HepG2 (cell line): ENCODE measurements at regions not wholly inside any gene's neighbourhood (a gene's known extent, or its start where the extent isn't known, plus 50 kb on each side); places are given as distances from the start of the nearest gene placed in this dataset.

ENCODE experiments used
- ATAC-seq: fragments of 200-7000 bp; cut with Tn5 transposase; 3 replicates; pipeline ENCODE4 v1.9.1; 2020; ENCODE audit warnings: mild to moderate bottlenecking, moderate library complexity
- BruUV-seq: library from RNA; stranded (reverse); fragments of 400-500 nt; replicated peaks from 2 replicates; lab custom pipeline; 2021; lab: Mats Ljungman, UMichigan
- CTCF ChIA-PET: fragments of 300-600 bp; formaldehyde crosslinking; extraction: SDS; loops from one replicate; lab custom pipeline; 2021; ENCODE audit warnings: low total read pairs, inconsistent platforms, low intra/inter-chr PET ratio; lab: Yijun Ruan, JAX
- POLR2A ChIA-PET: fragments of 350-600 bp; sonication (Branson Sonifier 250); formaldehyde crosslinking; loops from one replicate; lab custom pipeline; 2020; ENCODE audit warnings: antibody characterized with exemption, inconsistent platforms; lab: Yijun Ruan, JAX
- DNase-seq: peaks from one replicate; pipeline ENCODE4 v3.0.0-alpha.2; 2015; ENCODE audit warnings: low spot score
- FAIRE-seq: peaks from 3 replicates; lab custom pipeline; 2011; peaks lifted over from hg19 to GRCh38; lab: Jason Lieb, UNC
- H2AFZ ChIP-seq: one replicate; pipeline ENCODE4 v1.6.1; 2011; ENCODE audit warnings: low read length, inconsistent platforms
- H3K27ac ChIP-seq: fragments of 300-600 bp; 3 replicates; pipeline ENCODE4 v1.8.0; 2011; ENCODE audit warnings: mixed run types, mild to moderate bottlenecking, mixed read lengths, low read length, inconsistent platforms; ENCODE audit not compliant: insufficient read depth; ENCODE audit errors: extremely low read length
- H3K27me3 ChIP-seq, 2 experiments: fragments of 200-600 bp in 1 of 2; 2 replicates in 1 of 2; 3 replicates in 1 of 2; pipeline versions ENCODE4 v1.6.0 to v1.8.0; 2011; ENCODE audit warnings: low read length in 2 of 2, mild to moderate bottlenecking in 2 of 2, moderate library complexity in 2 of 2, inconsistent platforms in 1 of 2; ENCODE audit not compliant: insufficient read depth in 2 of 2, control insufficient read depth in 1 of 2
- H3K36me3 ChIP-seq, 2 experiments: fragments of 200-600 bp in 1 of 2; replicated peaks in 1 of 2; 2 replicates in 1 of 2; 3 replicates in 1 of 2; pipeline versions ENCODE4 v1.5.1 to v1.8.0; 2011; ENCODE audit warnings: low read length in 2 of 2, inconsistent platforms in 1 of 2; ENCODE audit not compliant: insufficient read depth in 2 of 2, control insufficient read depth in 1 of 2
- H3K4me1 ChIP-seq: 2 replicates; pipeline ENCODE4 v1.5.1; 2012; ENCODE audit warnings: low read length, inconsistent platforms; ENCODE audit not compliant: insufficient read depth
- H3K4me2 ChIP-seq: 2 replicates; pipeline ENCODE4 v1.6.0; 2011; ENCODE audit warnings: low read depth, low read length, inconsistent platforms
- H3K4me3 ChIP-seq, 3 experiments: fragments of 200-600 bp in 1 of 3; sonication (generic), shearing (Covaris generic) in 1 of 3; replicated peaks in 1 of 3; 2 replicates each; pipeline ENCODE4 v1.5.1; 2011 to 2016; ENCODE audit warnings: low read length in 3 of 3, inconsistent platforms in 2 of 3, low read depth in 2 of 3, mild to moderate bottlenecking in 2 of 3, control low read depth in 1 of 3, mixed read lengths in 1 of 3; ENCODE audit not compliant: insufficient read depth in 1 of 3
- H3K79me2 ChIP-seq: one replicate; pipeline ENCODE4 v1.6.1; 2011; ENCODE audit warnings: low read length, inconsistent platforms; ENCODE audit not compliant: insufficient read depth
- H3K9ac ChIP-seq: 2 replicates; pipeline ENCODE4 v1.6.0; 2011; ENCODE audit warnings: mild to moderate bottlenecking, low read depth, low read length, inconsistent platforms; ENCODE audit not compliant: insufficient read depth
- H3K9me3 ChIP-seq: 2 replicates; pipeline ENCODE4 v1.5.1; 2012; ENCODE audit warnings: mild to moderate bottlenecking, low read length
- H4K20me1 ChIP-seq: 2 replicates; pipeline ENCODE4 v1.6.0; 2011; ENCODE audit warnings: inconsistent platforms, mild to moderate bottlenecking, low read length, moderate library complexity; ENCODE audit not compliant: insufficient read depth
- ASH2L ChIP-seq: fragments of 300-600, 200-600 bp; sonication (generic); IDR thresholded peaks from 2 replicates; pipeline ENCODE4 v1.7.0; 2017; ENCODE audit warnings: low read depth, mild to moderate bottlenecking, moderate library complexity, mixed read lengths, low read length; ENCODE audit not compliant: insufficient read length
- CEBPB ChIP-seq: IDR thresholded peaks from 2 replicates; pipeline ENCODE4 v1.6.1; 2011; ENCODE audit warnings: low read depth, low read length, improper control_type of control experiment, borderline replicate concordance
- HDAC2 ChIP-seq: sonication (generic); formaldehyde crosslinking; IDR thresholded peaks from 2 replicates; pipeline ENCODE4 v1.4.0; 2020; ENCODE audit warnings: missing genetic modification reagents
- HHEX ChIP-seq: IDR thresholded peaks from 2 replicates; pipeline ENCODE4 v1.6.1; 2016; ENCODE audit warnings: control low read depth
- HOXA3 ChIP-seq: sonication (generic); formaldehyde crosslinking; IDR thresholded peaks from 2 replicates; pipeline ENCODE4 v1.5.0; 2020; ENCODE audit warnings: missing genetic modification reagents
- NCOA2 ChIP-seq: sonication (generic); formaldehyde crosslinking; IDR thresholded peaks from 2 replicates; pipeline ENCODE4 v1.8.0; 2022; ENCODE audit warnings: inconsistent platforms
- PPARG ChIP-seq: conservative IDR thresholded peaks from 2 replicates; pipeline ENCODE4 v1.6.1; 2016; ENCODE audit warnings: missing biosample characterization, missing genetic modification reagents
- RFX1 ChIP-seq: fragments of 450-650 bp; IDR thresholded peaks from 2 replicates; pipeline ENCODE4 v1.6.1; 2017
- SMYD3 ChIP-seq: sonication (generic); formaldehyde crosslinking; IDR thresholded peaks from 2 replicates; pipeline ENCODE4 v1.8.1; 2023; ENCODE audit warnings: mild to moderate bottlenecking, missing genetic modification reagents
- TCF7 ChIP-seq: sonication (generic); IDR thresholded peaks from 2 replicates; pipeline ENCODE4 v1.6.1; 2016; ENCODE audit warnings: antibody characterized with exemption, low read depth
- WIZ ChIP-seq: sonication (generic); formaldehyde crosslinking; IDR thresholded peaks from 2 replicates; pipeline ENCODE4 v1.5.1; 2020; ENCODE audit warnings: mild to moderate bottlenecking, missing genetic modification reagents
- ZBTB1 ChIP-seq: sonication (generic); formaldehyde crosslinking; IDR thresholded peaks from 2 replicates; pipeline ENCODE4 v1.4.0; 2020; ENCODE audit warnings: missing genetic modification reagents, borderline replicate concordance
- ZKSCAN8 ChIP-seq: IDR thresholded peaks from 2 replicates; pipeline ENCODE4 v1.6.1; 2016; ENCODE audit warnings: borderline replicate concordance, missing genetic modification reagents, missing compliant biosample characterization
- ZNF143 ChIP-seq: sonication (generic); formaldehyde crosslinking; IDR thresholded peaks from 2 replicates; pipeline ENCODE4 v1.4.0; 2020; ENCODE audit warnings: missing genetic modification reagents
- ZNF335 ChIP-seq: sonication (generic); formaldehyde crosslinking; IDR thresholded peaks from 2 replicates; pipeline ENCODE4 v1.4.0; 2020; ENCODE audit warnings: missing genetic modification reagents
- ZNF337 ChIP-seq: sonication (generic); formaldehyde crosslinking; IDR thresholded peaks from 2 replicates; pipeline ENCODE4 v1.5.1; 2020; ENCODE audit warnings: missing genetic modification reagents, low read depth, mild to moderate bottlenecking, borderline replicate concordance
- ZNF350 ChIP-seq: sonication (generic); formaldehyde crosslinking; IDR thresholded peaks from 2 replicates; pipeline ENCODE4 v1.4.0; 2020; ENCODE audit warnings: mild to moderate bottlenecking, low read depth, missing genetic modification reagents, borderline replicate concordance
- ZNF484 ChIP-seq: sonication (generic); formaldehyde crosslinking; IDR thresholded peaks from 2 replicates; pipeline ENCODE4 v1.5.1; 2020; ENCODE audit warnings: mild to moderate bottlenecking, low read depth, missing genetic modification reagents, borderline replicate concordance
- ZNF615 ChIP-seq: sonication (generic); formaldehyde crosslinking; IDR thresholded peaks from 2 replicates; pipeline ENCODE4 v1.5.0; 2020; ENCODE audit warnings: mild to moderate bottlenecking, missing genetic modification reagents, borderline replicate concordance
- ZNF772 ChIP-seq: sonication (generic); formaldehyde crosslinking; IDR thresholded peaks from 2 replicates; pipeline ENCODE4 v1.5.0; 2020; ENCODE audit warnings: mild to moderate bottlenecking, missing genetic modification reagents
- ZNF775 ChIP-seq: sonication (generic); formaldehyde crosslinking; IDR thresholded peaks from 2 replicates; pipeline ENCODE4 v1.4.0; 2020; ENCODE audit warnings: missing genetic modification reagents, mild to moderate bottlenecking, moderate library complexity, borderline replicate concordance
- WGBS: methylation state at CpG from one replicate; pipeline ENCODE4 v1.1.6; 2017; ENCODE audit warnings: low lambda C conversion rate; 5-methylcytosine and 5-hydroxymethylcytosine counted together
- in situ Hi-C: cut with HindIII; loops from 2 replicates; pipeline ENCODE4 v1.10.0; 2017; ENCODE audit warnings: low pct_unique_long_range_greater_than_20kb; ENCODE audit not compliant: extremely low pct_ligation_motif_present
- intact Hi-C: fragments of 100-400 bp; cut with micrococcal nuclease; formaldehyde crosslinking; loops from one replicate; pipeline ENCODE4 v1.10.0; 2022; ENCODE audit not compliant: unreplicated experiment
- TF ChIP-seq, protein P1 (sequence below): sonication (generic); formaldehyde crosslinking; IDR thresholded peaks from 2 replicates; pipeline ENCODE4 v1.4.0; 2020; ENCODE audit warnings: missing genetic modification reagents
- TF ChIP-seq, protein P2 (sequence below): sonication (generic); formaldehyde crosslinking; IDR thresholded peaks from 2 replicates; pipeline ENCODE4 v1.5.0; 2020; ENCODE audit warnings: mild to moderate bottlenecking, missing genetic modification reagents, borderline replicate concordance
- TF ChIP-seq, protein P3 (sequence below): sonication (generic); formaldehyde crosslinking; IDR thresholded peaks from 2 replicates; pipeline ENCODE4 v1.9.0; 2022; ENCODE audit warnings: missing genetic modification reagents, mild to moderate bottlenecking, borderline replicate concordance

DNA sequence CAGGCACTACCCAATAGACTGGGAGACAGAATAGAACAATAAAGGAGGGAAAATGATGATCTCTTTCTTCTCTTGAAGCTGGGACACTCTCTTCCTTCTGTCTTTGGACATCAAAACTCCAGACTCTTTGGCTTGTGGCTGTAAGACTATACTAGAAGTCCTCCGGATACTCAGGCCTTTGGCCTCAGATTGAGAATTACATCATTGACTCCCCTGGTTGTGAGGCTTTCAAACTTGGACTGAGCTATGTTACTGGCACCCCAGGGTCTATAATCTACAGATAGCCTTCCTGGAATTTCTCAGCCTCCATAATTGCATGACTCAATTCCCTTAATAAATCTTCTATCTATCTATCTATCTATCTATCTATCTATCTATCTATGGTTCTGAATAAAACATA lies 294.2 kb upstream of the CT83 start (continued):
- TF ChIP-seq, protein P1, sequence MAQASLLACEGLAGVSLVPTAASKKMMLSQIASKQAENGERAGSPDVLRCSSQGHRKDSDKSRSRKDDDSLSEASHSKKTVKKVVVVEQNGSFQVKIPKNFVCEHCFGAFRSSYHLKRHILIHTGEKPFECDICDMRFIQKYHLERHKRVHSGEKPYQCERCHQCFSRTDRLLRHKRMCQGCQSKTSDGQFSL (CRISPR knock-in tag), result no peak
- TF ChIP-seq NCOA2 (no peak), WIZ (no peak), ZNF350 (CRISPR knock-in tag) (no peak), HHEX (CRISPR knock-in tag) (no peak), HOXA3 (CRISPR knock-in tag) (no peak), ZNF335 (CRISPR knock-in tag) (no peak), ZNF615 (CRISPR knock-in tag) (no peak), ASH2L (no peak), CEBPB (no peak), ZNF337 (CRISPR knock-in tag) (no peak), RFX1 (no peak)

DNA sequence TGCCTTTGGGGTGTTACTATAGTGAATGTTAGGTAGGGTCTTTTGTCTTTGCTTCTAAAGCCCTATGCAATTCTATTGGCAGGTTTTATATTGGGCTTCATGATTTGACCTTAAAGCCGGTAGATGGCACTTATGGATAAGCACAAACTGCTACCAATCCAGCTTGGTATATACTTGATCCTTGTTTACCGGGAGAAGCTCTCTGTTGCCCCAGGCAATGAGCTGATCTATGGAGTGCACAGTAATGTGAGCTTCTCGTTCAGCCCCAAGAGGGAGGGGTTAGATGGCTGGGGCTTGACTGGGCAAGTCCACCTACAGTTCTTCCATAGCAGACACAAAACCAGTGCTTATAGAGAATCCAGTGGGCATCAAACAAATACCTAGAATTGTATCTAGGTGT lies 287.2 kb upstream of the CT83 start:
- Histone ChIP-seq H4K20me1 (no peaks in the 10 kb centered on the region), H3K4me1 (no peaks in the 10 kb centered on the region), H3K4me2 (no peak overlapping the region), H3K4me3 (no peak overlapping the region), H2AFZ (no peak overlapping the region), H3K79me2 (no peaks in the 10 kb centered on the region), H3K27me3 (no peaks in the 10 kb centered on the region), H3K9ac (no peak overlapping the region), H3K27ac (no peak overlapping the region), H3K9me3 (no peaks in the 10 kb centered on the region), H3K36me3 (no peaks in the 10 kb centered on the region)
- ChIA-PET POLR2A (no interaction called here), CTCF (no interaction called here)
- BruUV-seq, result no TSS peak
- FAIRE-seq, result no peak
- no peak for ATAC-seq
- intact Hi-C loops, result no loop called here
- DNase-seq, result no peak
- in situ Hi-C loops, result no loop called here
- WGBS, result 30% methylated on average over 2 of the region's 3 CpGs
- TF ChIP-seq ZBTB1 (CRISPR knock-in tag) (no peak), ZNF772 (CRISPR knock-in tag) (no peak), SMYD3 (CRISPR knock-in tag) (no peak), ZNF143 (CRISPR knock-in tag) (no peak), HDAC2 (CRISPR knock-in tag) (no peak), TCF7 (no peak), ZKSCAN8 (no peak), ZNF484 (CRISPR knock-in tag) (no peak), PPARG (CRISPR knock-in tag) (no peak), ZNF775 (CRISPR knock-in tag) (no peak)
- TF ChIP-seq, protein P2, sequence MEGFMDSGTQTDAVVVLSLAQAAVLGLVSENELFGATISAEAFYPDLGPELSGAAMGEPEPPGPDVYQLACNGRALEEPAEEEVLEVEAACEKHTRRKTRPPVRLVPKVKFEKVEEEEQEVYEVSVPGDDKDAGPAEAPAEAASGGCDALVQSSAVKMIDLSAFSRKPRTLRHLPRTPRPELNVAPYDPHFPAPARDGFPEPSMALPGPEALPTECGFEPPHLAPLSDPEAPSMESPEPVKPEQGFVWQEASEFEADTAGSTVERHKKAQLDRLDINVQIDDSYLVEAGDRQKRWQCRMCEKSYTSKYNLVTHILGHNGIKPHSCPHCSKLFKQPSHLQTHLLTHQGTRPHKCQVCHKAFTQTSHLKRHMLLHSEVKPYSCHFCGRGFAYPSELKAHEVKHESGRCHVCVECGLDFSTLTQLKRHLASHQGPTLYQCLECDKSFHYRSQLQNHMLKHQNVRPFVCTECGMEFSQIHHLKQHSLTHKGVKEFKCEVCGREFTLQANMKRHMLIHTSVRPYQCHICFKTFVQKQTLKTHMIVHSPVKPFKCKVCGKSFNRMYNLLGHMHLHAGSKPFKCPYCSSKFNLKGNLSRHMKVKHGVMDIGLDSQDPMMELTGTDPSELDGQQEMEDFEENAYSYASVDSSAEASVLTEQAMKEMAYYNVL (CRISPR knock-in tag), result no peak
- TF ChIP-seq, protein P3, sequence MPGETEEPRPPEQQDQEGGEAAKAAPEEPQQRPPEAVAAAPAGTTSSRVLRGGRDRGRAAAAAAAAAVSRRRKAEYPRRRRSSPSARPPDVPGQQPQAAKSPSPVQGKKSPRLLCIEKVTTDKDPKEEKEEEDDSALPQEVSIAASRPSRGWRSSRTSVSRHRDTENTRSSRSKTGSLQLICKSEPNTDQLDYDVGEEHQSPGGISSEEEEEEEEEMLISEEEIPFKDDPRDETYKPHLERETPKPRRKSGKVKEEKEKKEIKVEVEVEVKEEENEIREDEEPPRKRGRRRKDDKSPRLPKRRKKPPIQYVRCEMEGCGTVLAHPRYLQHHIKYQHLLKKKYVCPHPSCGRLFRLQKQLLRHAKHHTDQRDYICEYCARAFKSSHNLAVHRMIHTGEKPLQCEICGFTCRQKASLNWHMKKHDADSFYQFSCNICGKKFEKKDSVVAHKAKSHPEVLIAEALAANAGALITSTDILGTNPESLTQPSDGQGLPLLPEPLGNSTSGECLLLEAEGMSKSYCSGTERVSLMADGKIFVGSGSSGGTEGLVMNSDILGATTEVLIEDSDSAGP (CRISPR knock-in tag), result no peak
